ENCODE measurements at regions not wholly inside any gene's neighbourhood (a gene's known extent, or its start where the extent isn't known, plus 50 kb on each side); places are given as distances from the start of the nearest gene placed in this dataset.
A peak's percentile ranks its signal among the peaks of the same experiment; 100 is the strongest.

GRCh38 chr2:239500574-239501550 lies 100.0 kb upstream of the HDAC4 start:
- DNase-seq, result peak in 1 of 3 donors; percentile 32

- DNase-seq, result peak; percentile 26 to 75 (median 55)
Observed at GRCh38 chr2:239499726-239500573, 99.1 kb upstream of the HDAC4 start.

- DNase-seq, result peak; percentile 24 to 65 (median 34)
Observed at GRCh38 chr2:239498981-239499634, 98.3 kb upstream of the HDAC4 start.

- DNase-seq, result no peak
Observed at GRCh38 chr2:239498576-239498975, 97.8 kb upstream of the HDAC4 start.

GRCh38 chr2:239496700-239497099 lies 95.9 kb upstream of the HDAC4 start:
- no peak for DNase-seq

GRCh38 chr2:239495791-239496233 lies 95.0 kb upstream of the HDAC4 start:
- peak in 1 of 3 donors; percentile 54 for DNase-seq

- DNase-seq, result no peak
Observed at GRCh38 chr2:239495175-239495574, 94.4 kb upstream of the HDAC4 start.

- no peak for DNase-seq
Observed at GRCh38 chr2:239494578-239494977, 93.8 kb upstream of the HDAC4 start.

- no peak for DNase-seq
Observed at GRCh38 chr2:239489481-239489880, 88.7 kb upstream of the HDAC4 start.

GRCh38 chr2:239488125-239488524 lies 87.3 kb upstream of the HDAC4 start:
- no peak for DNase-seq

GRCh38 chr2:239487272-239487671 lies 86.5 kb upstream of the HDAC4 start:
- DNase-seq, result no peak

- DNase-seq, result no peak
Observed at GRCh38 chr2:239485622-239486021, 84.8 kb upstream of the HDAC4 start.

GRCh38 chr2:239484571-239485355 lies 83.9 kb upstream of the HDAC4 start:
- no peak for DNase-seq

- peak; percentile 16 to 78 (median 41) for DNase-seq
Observed at GRCh38 chr2:239482778-239483712, 82.2 kb upstream of the HDAC4 start.

GRCh38 chr2:239479471-239479870 lies 78.7 kb upstream of the HDAC4 start:
- no peak for DNase-seq

GRCh38 chr2:239477591-239477990 lies 76.8 kb upstream of the HDAC4 start:
- DNase-seq, result no peak

GRCh38 chr2:239476757-239477585 lies 76.2 kb upstream of the HDAC4 start:
- no peak for DNase-seq

- DNase-seq, result no peak
Observed at GRCh38 chr2:239476029-239476756, 75.4 kb upstream of the HDAC4 start.

All from muscle of back (tissue), 3 donors.